T-cell (primary cell): ENCODE measurements at regions not wholly inside any gene's neighbourhood (a gene's known extent, or its start where the extent isn't known, plus 50 kb on each side); places are given as distances from the start of the nearest gene placed in this dataset.

Experiments
- ATAC-seq, 4 experiments: fragments of 200-7000 bp in 3 of 4; fragments of 150-1000 bp in 1 of 4; cut with Tn5 transposase; replicated peaks in 1 of 4; 1 replicate in 3 of 4; 2 replicates in 1 of 4; pipeline ENCODE4 v1.10.0; 2021; ENCODE audit warnings: moderate library complexity in 3 of 4, mild to moderate bottlenecking in 2 of 4, moderate number of reproducible peaks in 1 of 4
- CTCF ChIA-PET, 2 donors: fragments of 300-600 bp; sonication (Branson Sonifier 250); formaldehyde crosslinking; loops; one replicate each; lab custom pipeline; 2022; ENCODE audit warnings: antibody characterized with exemption in 2 of 2; lab: Charles Lee
- POLR2A ChIA-PET, 2 donors: fragments of 300-600 bp; sonication (Branson Sonifier 250); formaldehyde crosslinking; loops; one replicate each; lab custom pipeline; 2022; ENCODE audit warnings: antibody characterized with exemption in 2 of 2; lab: Charles Lee
- DNase-seq, 35 experiments: peaks; one replicate each; pipeline versions ENCODE4 v3.0.0 to v3.0.0-alpha.2; 2013 to 2023
- H3K27ac ChIP-seq: one replicate; pipeline ENCODE4 v1.5.1; 2013; ENCODE audit warnings: low read length
- H3K27me3 ChIP-seq, 2 experiments: replicated peaks in 1 of 2; 1 replicate in 1 of 2; 2 replicates in 1 of 2; pipeline versions ENCODE4 v1.6.1 to v1.7.0; 2013; ENCODE audit warnings: low read length in 1 of 2, mixed read lengths in 1 of 2; ENCODE audit not compliant: control insufficient read depth in 2 of 2, insufficient read depth in 2 of 2; ENCODE audit errors: extremely low read depth in 1 of 2
- H3K36me3 ChIP-seq, 2 donors: 1 replicate in 1 of 2; 2 replicates in 1 of 2; pipeline versions ENCODE4 v1.6.1 to v1.7.0; 2013; ENCODE audit warnings: low read length in 1 of 2; ENCODE audit not compliant: control insufficient read depth in 2 of 2, insufficient read depth in 1 of 2; ENCODE audit errors: extremely low read depth in 1 of 2
- H3K4me1 ChIP-seq, 2 experiments: 1 replicate in 1 of 2; 2 replicates in 1 of 2; pipeline versions ENCODE4 v1.6.1 to v1.7.0; 2013; ENCODE audit warnings: low read length in 2 of 2, mixed read lengths in 1 of 2; ENCODE audit not compliant: insufficient read depth in 2 of 2, control insufficient read depth in 1 of 2; ENCODE audit errors: extremely low read depth in 1 of 2
- H3K4me3 ChIP-seq, 2 donors: 1 replicate in 1 of 2; 2 replicates in 1 of 2; pipeline versions ENCODE4 v1.5.1 to v1.7.0; 2013; ENCODE audit warnings: mild to moderate bottlenecking in 2 of 2, low read length in 1 of 2, moderate library complexity in 1 of 2; ENCODE audit not compliant: control insufficient read depth in 1 of 2; ENCODE audit errors: extremely low read depth in 1 of 2
- H3K9me3 ChIP-seq: 2 replicates; pipeline ENCODE4 v1.7.0; 2013
- H3K27ac Mint-ChIP-seq, 2 donors: one replicate each; pipeline ENCODE4 v1.8.0; 2020 to 2021; ENCODE audit warnings: mild to moderate bottlenecking in 2 of 2, mixed read lengths in 2 of 2
- H3K27me3 Mint-ChIP-seq, 2 donors: one replicate each; pipeline ENCODE4 v1.8.0; 2021 to 2022; ENCODE audit warnings: mixed read lengths in 2 of 2
- H3K36me3 Mint-ChIP-seq: one replicate; pipeline ENCODE4 v1.8.0; 2021; ENCODE audit warnings: mixed read lengths
- H3K4me1 Mint-ChIP-seq, 3 donors: one replicate each; pipeline ENCODE4 v1.8.0; 2020 to 2022; ENCODE audit warnings: mixed read lengths in 3 of 3, mild to moderate bottlenecking in 1 of 3
- H3K4me3 Mint-ChIP-seq, 3 donors: one replicate each; pipeline ENCODE4 v1.8.0; 2020 to 2022; ENCODE audit warnings: mild to moderate bottlenecking in 3 of 3, mixed read lengths in 3 of 3, moderate library complexity in 3 of 3
- H3K9me3 Mint-ChIP-seq, 3 donors: one replicate each; pipeline ENCODE4 v1.8.0; 2020 to 2022; ENCODE audit warnings: mixed read lengths in 3 of 3
- WGBS: methylation state at CpG from one replicate; pipeline ENCODE4 v1.1.5; 2013; ENCODE audit warnings: missing lambda C conversion rate; ENCODE audit not compliant: insufficient coverage; 5-methylcytosine and 5-hydroxymethylcytosine counted together

DNA sequence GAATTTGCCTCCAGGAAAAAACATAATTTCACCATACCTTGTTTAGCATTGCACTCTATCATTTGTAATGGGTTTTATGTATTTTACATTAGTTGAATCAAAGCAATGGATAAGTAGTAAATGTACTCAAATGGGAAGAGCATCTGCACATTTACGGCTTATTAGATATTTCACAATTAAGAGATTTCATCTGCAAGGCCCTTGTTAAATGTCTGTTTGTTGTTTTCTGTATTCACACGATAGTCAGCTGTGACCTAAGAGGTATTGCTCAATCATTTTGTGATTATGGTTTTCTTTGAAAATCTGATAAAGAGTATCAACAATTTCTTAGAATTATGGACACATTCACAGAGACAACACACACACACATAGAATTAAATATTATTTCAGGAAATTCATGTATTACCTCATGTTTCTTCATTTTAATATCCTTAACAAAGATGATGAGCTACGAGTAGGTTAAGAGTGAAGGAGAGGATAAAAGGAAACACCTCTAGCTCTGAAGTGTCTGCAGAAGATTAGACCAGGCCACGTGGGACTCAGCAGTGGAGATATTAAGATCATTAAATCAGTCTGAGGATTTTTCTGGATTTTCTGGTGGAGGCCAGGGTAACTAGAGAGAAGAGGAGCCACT, 121.9 kb upstream of the POU1F1 start:
- Mint-ChIP-seq H3K27ac (no peak overlapping the region), H3K27me3 (no peaks in the 10 kb centered on the region)

DNA sequence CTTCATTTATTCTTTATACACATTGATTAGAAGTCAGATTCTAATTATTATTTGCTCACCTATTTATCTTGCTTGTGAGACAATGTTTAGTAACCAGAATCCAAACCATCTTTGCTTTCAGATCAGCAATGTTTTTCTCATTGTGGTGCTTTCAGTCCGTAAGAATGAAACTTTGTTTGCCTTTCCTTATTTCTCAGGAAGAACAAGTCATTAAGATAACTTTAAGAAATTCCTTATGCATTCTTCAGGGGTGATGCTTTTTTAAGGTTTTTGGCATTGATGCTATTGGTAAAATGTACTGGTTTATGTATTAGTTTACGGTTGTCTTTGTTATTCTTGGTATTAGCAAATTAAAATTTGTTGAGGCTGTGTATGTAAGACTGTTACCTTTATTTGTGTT, 120.8 kb upstream of the POU1F1 start:
- H3K27ac ChIP-seq = no peak overlapping the region
- WGBS = no CpG with 5 or more reads among the region's 2 CpGs
- Mint-ChIP-seq H3K27ac (no peak overlapping the region), H3K36me3 (no peaks in the 10 kb centered on the region), H3K4me1 (no peaks in the 10 kb centered on the region), H3K4me3 (no peak overlapping the region), H3K27me3 (no peaks in the 10 kb centered on the region), H3K9me3 (peaks cover 0 to 12% (median 12%) of the 10 kb centered on the region in 3 donors)
- H3K9me3 ChIP-seq = no peaks in the 10 kb centered on the region
- no peak for DNase-seq
- H3K36me3 ChIP-seq = no peaks in the 10 kb centered on the region
- no peaks in the 10 kb centered on the region for H3K4me1 ChIP-seq
- ChIA-PET CTCF (no interaction called here), POLR2A (no interaction called here)
- no peak overlapping the region for H3K4me3 ChIP-seq
- H3K27me3 ChIP-seq = no peaks in the 10 kb centered on the region
- no peak for ATAC-seq

More for the DNA sequence above, 121.9 kb upstream of the POU1F1 start:
- Mint-ChIP-seq H3K36me3 (no peaks in the 10 kb centered on the region), H3K4me3 (no peak overlapping the region), H3K4me1 (no peaks in the 10 kb centered on the region), H3K9me3 (peaks cover 0 to 12% (median 12%) of the 10 kb centered on the region in 3 donors)
- no peaks in the 10 kb centered on the region for H3K4me1 ChIP-seq
- 80% methylated on average over 1 of the region's 4 CpGs for WGBS
- POLR2A ChIA-PET = no interaction called here
- H3K9me3 ChIP-seq = no peaks in the 10 kb centered on the region
- DNase-seq = no peak
- H3K36me3 ChIP-seq = no peaks in the 10 kb centered on the region
- no peak for ATAC-seq
- CTCF ChIA-PET = no interaction called here
- H3K27ac ChIP-seq = no peak overlapping the region
- H3K4me3 ChIP-seq = no peak overlapping the region
- H3K27me3 ChIP-seq = no peaks in the 10 kb centered on the region

DNA sequence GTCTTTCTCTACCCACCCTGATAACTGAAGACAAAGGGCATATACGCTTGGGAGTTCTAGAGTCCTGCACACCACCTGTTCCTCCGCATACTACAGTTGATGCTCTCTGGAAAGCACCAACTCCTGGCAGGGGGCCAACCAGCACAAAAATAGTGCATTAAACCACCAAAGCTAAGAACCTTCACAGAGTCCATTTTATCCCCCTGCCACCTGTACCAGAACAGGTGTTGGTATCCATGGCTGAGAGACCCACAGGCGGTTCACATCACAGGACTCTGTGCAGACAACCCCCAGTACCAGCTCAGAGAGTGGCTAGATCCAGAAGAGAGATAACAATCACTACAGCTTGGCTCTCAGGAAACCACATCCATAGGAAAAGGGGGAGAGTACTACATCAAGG, 114.4 kb upstream of the POU1F1 start:
- H3K4me3 ChIP-seq = no peak overlapping the region
- H3K27me3 Mint-ChIP-seq = peaks cover 0 to 8% of the 10 kb centered on the region in 2 donors
- H3K4me3 Mint-ChIP-seq = no peak overlapping the region
- no peaks in the 10 kb centered on the region for H3K4me1 ChIP-seq
- H3K27ac ChIP-seq = no peak overlapping the region
- H3K27ac Mint-ChIP-seq = no peak overlapping the region
- H3K36me3 Mint-ChIP-seq = no peaks in the 10 kb centered on the region
- H3K9me3 ChIP-seq = no peaks in the 10 kb centered on the region
- peaks cover 0 to 17% (median 12%) of the 10 kb centered on the region in 3 donors for H3K9me3 Mint-ChIP-seq
- CTCF ChIA-PET = no interaction called here
- ATAC-seq (no peak), DNase-seq (no peak)
- 62% methylated on average over 2 of the region's 3 CpGs for WGBS
- no peaks in the 10 kb centered on the region for H3K36me3 ChIP-seq
- POLR2A ChIA-PET = no interaction called here
- H3K4me1 Mint-ChIP-seq = no peaks in the 10 kb centered on the region
- peaks cover 0 to 4% of the 10 kb centered on the region in 2 experiments for H3K27me3 ChIP-seq

DNA sequence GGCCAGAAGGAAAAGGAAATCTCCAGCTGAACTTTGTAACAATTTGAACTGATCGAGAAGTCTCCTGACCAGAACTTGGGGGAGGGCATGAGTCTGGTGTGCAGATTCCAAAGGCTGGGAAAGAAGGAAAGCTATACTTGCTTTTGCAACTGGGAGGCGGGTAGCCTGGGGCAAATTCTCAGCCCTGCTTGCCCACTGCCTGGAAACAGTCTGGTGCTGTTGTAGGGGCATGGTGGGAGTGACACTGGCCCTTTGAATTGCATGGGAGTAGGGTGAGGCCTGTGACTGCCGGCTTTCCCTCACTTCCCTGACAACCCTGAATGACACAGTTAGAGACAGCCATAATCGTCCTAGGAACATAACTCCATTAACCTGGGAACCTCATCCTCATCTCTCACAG, 114.0 kb upstream of the POU1F1 start:
- Histone ChIP-seq H3K27me3 (peaks cover 0 to 4% of the 10 kb centered on the region in 2 experiments), H3K4me3 (no peak overlapping the region), H3K27ac (no peak overlapping the region), H3K36me3 (no peaks in the 10 kb centered on the region), H3K9me3 (no peaks in the 10 kb centered on the region), H3K4me1 (no peaks in the 10 kb centered on the region)
- WGBS = 70% methylated on average over 4 of the region's 4 CpGs
- Mint-ChIP-seq H3K4me1 (no peaks in the 10 kb centered on the region), H3K4me3 (no peak overlapping the region), H3K9me3 (peaks cover 0 to 17% (median 12%) of the 10 kb centered on the region in 3 donors), H3K27ac (no peak overlapping the region), H3K36me3 (no peaks in the 10 kb centered on the region), H3K27me3 (peaks cover 0 to 8% of the 10 kb centered on the region in 2 donors)
- ATAC-seq (no peak), DNase-seq (no peak)
- CTCF ChIA-PET = no interaction called here
- POLR2A ChIA-PET = no interaction called here

DNA sequence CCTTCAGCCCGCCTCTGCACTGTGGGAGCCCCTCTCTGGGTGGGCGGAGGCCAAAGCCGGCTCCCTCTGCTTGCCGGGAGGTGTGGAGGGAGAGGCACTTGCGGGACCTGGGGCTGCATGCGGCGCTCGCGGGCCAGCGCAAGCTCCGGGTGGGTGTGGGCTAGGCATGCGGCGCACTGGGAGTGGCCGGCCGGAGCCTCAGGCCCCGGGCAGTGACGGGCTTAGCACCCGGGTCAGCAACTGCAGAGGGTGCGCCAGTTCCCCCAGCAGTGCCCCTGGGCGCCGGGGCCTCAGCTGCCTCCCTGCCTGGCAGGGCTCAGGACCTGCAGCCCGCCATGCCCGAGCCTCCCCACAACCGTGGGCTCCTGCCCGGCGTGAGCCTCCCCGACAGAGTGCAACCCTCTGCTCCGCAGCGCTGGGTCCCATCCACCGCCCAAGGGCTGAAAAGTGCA, 98.9 kb upstream of the POU1F1 start:
- Histone ChIP-seq H3K9me3 (no peaks in the 10 kb centered on the region), H3K4me3 (no peak overlapping the region), H3K27ac (no peak overlapping the region), H3K36me3 (no peaks in the 10 kb centered on the region), H3K4me1 (no peaks in the 10 kb centered on the region), H3K27me3 (no peaks in the 10 kb centered on the region)
- DNase-seq = no peak
- WGBS = 95% methylated on average over 26 of the region's 30 CpGs
- ChIA-PET POLR2A (no interaction called here), CTCF (no interaction called here)
- Mint-ChIP-seq H3K27me3 (peaks cover 0 to 7% of the 10 kb centered on the region in 2 donors), H3K4me3 (no peak overlapping the region), H3K9me3 (no peaks in the 10 kb centered on the region), H3K36me3 (no peaks in the 10 kb centered on the region), H3K27ac (no peak overlapping the region), H3K4me1 (no peaks in the 10 kb centered on the region)
- no peak for ATAC-seq

DNA sequence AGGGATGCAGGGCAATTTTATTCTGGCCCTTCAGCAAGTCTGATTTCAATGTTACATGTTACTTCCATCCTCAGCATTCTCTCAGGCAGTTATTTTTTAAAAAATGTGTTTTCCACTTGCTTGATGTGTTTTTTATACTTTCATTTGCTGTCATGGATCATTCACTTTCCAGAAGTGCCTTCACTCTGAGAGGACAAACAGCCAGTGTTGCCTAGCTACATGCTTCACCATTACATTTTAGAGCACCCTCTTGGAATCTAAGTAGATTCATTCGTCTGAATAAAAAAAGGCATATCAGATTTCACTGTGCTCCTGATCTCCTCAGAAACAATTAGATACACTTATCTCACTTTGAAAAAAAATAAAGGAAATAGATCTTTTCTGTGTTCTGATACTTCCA, 93.6 kb upstream of the POU1F1 start:
- ATAC-seq = no peak
- no peaks in the 10 kb centered on the region for H3K36me3 Mint-ChIP-seq
- no peaks in the 10 kb centered on the region for H3K36me3 ChIP-seq
- DNase-seq = no peak
- H3K4me1 ChIP-seq = no peaks in the 10 kb centered on the region
- H3K4me3 Mint-ChIP-seq = no peak overlapping the region
- no peaks in the 10 kb centered on the region for H3K4me1 Mint-ChIP-seq
- peaks cover 8 to 15% of the 10 kb centered on the region in 2 donors for H3K27me3 Mint-ChIP-seq
- no peaks in the 10 kb centered on the region for H3K9me3 Mint-ChIP-seq
- H3K4me3 ChIP-seq = no peak overlapping the region
- no peak overlapping the region for H3K27ac ChIP-seq
- no peaks in the 10 kb centered on the region for H3K9me3 ChIP-seq
- WGBS = no CpG with 5 or more reads among the region's 1 CpG
- no peak overlapping the region for H3K27ac Mint-ChIP-seq
- CTCF ChIA-PET = no interaction called here
- H3K27me3 ChIP-seq = no peaks in the 10 kb centered on the region
- POLR2A ChIA-PET = no interaction called here

DNA sequence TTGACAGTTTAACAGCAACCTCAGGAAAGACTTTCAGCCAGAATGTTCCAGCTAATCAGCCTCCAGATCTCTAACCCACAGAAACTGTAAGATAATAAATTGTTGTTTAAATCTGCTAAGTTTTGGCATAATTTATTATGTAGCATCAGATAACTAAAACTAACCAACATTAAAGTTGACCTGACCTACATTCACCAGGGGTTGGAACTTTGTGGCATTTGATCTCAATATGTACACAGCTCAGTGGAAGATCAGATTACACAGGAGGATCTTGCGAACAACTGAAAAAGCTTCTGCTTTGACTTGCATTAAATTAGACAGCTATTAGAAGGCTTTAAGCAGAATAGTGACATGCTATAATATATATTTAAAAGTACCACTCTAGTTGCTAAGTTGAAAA, 91.4 kb upstream of the POU1F1 start:
- Histone ChIP-seq H3K9me3 (no peaks in the 10 kb centered on the region), H3K4me3 (no peak overlapping the region), H3K4me1 (no peaks in the 10 kb centered on the region), H3K27ac (no peak overlapping the region), H3K36me3 (no peaks in the 10 kb centered on the region), H3K27me3 (no peaks in the 10 kb centered on the region)
- no CpG with 5 or more reads among the region's 1 CpG for whole genome bisulfite sequencing
- no peak overlapping the region for H3K27ac Mint-ChIP-seq
- no peak for ATAC-seq
- peaks cover 11 to 15% of the 10 kb centered on the region in 2 donors for H3K27me3 Mint-ChIP-seq
- H3K4me1 Mint-ChIP-seq = no peaks in the 10 kb centered on the region
- H3K9me3 Mint-ChIP-seq = no peaks in the 10 kb centered on the region
- no peak overlapping the region for H3K4me3 Mint-ChIP-seq
- DNase-seq = no peak
- H3K36me3 Mint-ChIP-seq = no peaks in the 10 kb centered on the region
- CTCF ChIA-PET = no interaction called here
- POLR2A ChIA-PET = no interaction called here
